H1 (cell line): ENCODE measurements at regions not wholly inside any gene's neighbourhood (a gene's known extent, or its start where the extent isn't known, plus 50 kb on each side); places are given as distances from the start of the nearest gene placed in this dataset.
A peak's percentile ranks its signal among the peaks of the same experiment; 100 is the strongest.

Experiments
- CTCF ChIA-PET: fragments of 300-600 bp; sonication (Branson Sonifier 250); formaldehyde crosslinking; loops from one replicate; lab custom pipeline; 2021; ENCODE audit not compliant: partially characterized antibody; lab: Charles Lee
- POLR2A ChIA-PET: fragments of 300-600 bp; sonication (Branson Sonifier 250); formaldehyde crosslinking; loops from one replicate; lab custom pipeline; 2021; ENCODE audit warnings: inconsistent platforms; ENCODE audit not compliant: partially characterized antibody; lab: Charles Lee
- DNase-seq, 2 experiments: peaks; one replicate each; pipeline versions ENCODE4 v3.0.0 to v3.0.0-alpha.2; 2010 to 2022; ENCODE audit warnings: low spot score in 2 of 2, low read depth in 1 of 2, mixed read lengths in 1 of 2
- FAIRE-seq: peaks from 2 replicates; lab custom pipeline; 2011; peaks lifted over from hg19 to GRCh38; lab: Jason Lieb, UNC
- H2AFZ ChIP-seq: 2 replicates; pipeline ENCODE4 v1.8.1; 2012; ENCODE audit warnings: low read length, inconsistent platforms
- H2AK5ac ChIP-seq: 2 replicates; pipeline ENCODE4 v1.6.1; 2013; ENCODE audit warnings: low read depth, low read length
- H2BK120ac ChIP-seq: replicated peaks from 2 replicates; pipeline ENCODE3; 2013; ENCODE audit warnings: low read depth, low read length, inconsistent platforms
- H2BK12ac ChIP-seq: 2 replicates; pipeline ENCODE4 v1.6.1; 2013; ENCODE audit warnings: low read depth, low read length
- H2BK15ac ChIP-seq: 2 replicates; pipeline ENCODE4 v1.6.1; 2013; ENCODE audit warnings: low read length
- H2BK20ac ChIP-seq: 2 replicates; pipeline ENCODE4 v1.6.1; 2013; ENCODE audit warnings: low read length
- H2BK5ac ChIP-seq: 2 replicates; pipeline ENCODE4 v1.6.1; 2013; ENCODE audit warnings: low read depth, low read length
- H3K14ac ChIP-seq: 2 replicates; pipeline ENCODE4 v1.6.1; 2013; ENCODE audit warnings: inconsistent platforms; ENCODE audit not compliant: insufficient read length
- H3K18ac ChIP-seq: 2 replicates; pipeline ENCODE4 v1.6.1; 2013; ENCODE audit warnings: low read length; ENCODE audit errors: extremely low read depth
- H3K23ac ChIP-seq: 2 replicates; pipeline ENCODE4 v1.6.1; 2013; ENCODE audit warnings: inconsistent platforms; ENCODE audit not compliant: insufficient read length
- H3K23me2 ChIP-seq: 2 replicates; pipeline ENCODE4 v1.6.1; 2013; ENCODE audit warnings: low read depth, low read length
- H3K27ac ChIP-seq: 2 replicates; pipeline ENCODE4 v1.6.1; 2011; ENCODE audit warnings: low read depth, low read length, inconsistent platforms
- H3K27me3 ChIP-seq, 4 experiments: replicated peaks in 1 of 4; 1 replicate in 1 of 4; 2 replicates in 3 of 4; pipeline versions ENCODE4 v1.6.1 to v1.8.1; 2011 to 2013; ENCODE audit warnings: low read length in 3 of 4, mild to moderate bottlenecking in 3 of 4, inconsistent platforms in 2 of 4, mixed read lengths in 2 of 4, moderate library complexity in 1 of 4; ENCODE audit not compliant: control insufficient read depth in 3 of 4, insufficient read depth in 3 of 4; ENCODE audit errors: extremely low read depth in 1 of 4
- H3K36me3 ChIP-seq, 4 experiments: 2 replicates each; pipeline versions ENCODE4 v1.6.1 to v1.8.1; 2011 to 2013; ENCODE audit warnings: mild to moderate bottlenecking in 4 of 4, low read length in 3 of 4, moderate library complexity in 2 of 4, control low read depth in 1 of 4, inconsistent platforms in 1 of 4; ENCODE audit not compliant: insufficient read depth in 4 of 4, control insufficient read depth in 2 of 4
- H3K4ac ChIP-seq: replicated peaks from 2 replicates; pipeline ENCODE3; 2013; ENCODE audit warnings: low read length, low read depth, mixed read lengths, inconsistent platforms; ENCODE audit not compliant: insufficient read length
- H3K4me1 ChIP-seq, 4 experiments: replicated peaks in 1 of 4; 1 replicate in 1 of 4; 2 replicates in 3 of 4; pipeline versions ENCODE4 v1.6.1 to v1.8.1; 2011 to 2013; ENCODE audit warnings: low read length in 3 of 4, inconsistent platforms in 2 of 4, mixed read lengths in 1 of 4; ENCODE audit not compliant: insufficient read depth in 4 of 4, control insufficient read depth in 3 of 4
- H3K4me2 ChIP-seq, 2 experiments: 2 replicates each; pipeline versions ENCODE4 v1.6.1 to v1.8.1; 2011 to 2013; ENCODE audit warnings: low read depth in 2 of 2, low read length in 2 of 2, control low read depth in 1 of 2, inconsistent platforms in 1 of 2, mild to moderate bottlenecking in 1 of 2; ENCODE audit not compliant: insufficient read depth in 1 of 2
- H3K4me3 ChIP-seq, 4 experiments: fragments of 200-600, 300-600 bp in 1 of 4; sonication (generic), shearing (Covaris generic), sonication (Bioruptor Twin) in 1 of 4; 2 replicates each; pipeline versions ENCODE4 v1.5.1 to v1.8.1; 2011 to 2016; ENCODE audit warnings: low read length in 4 of 4, low read depth in 3 of 4, control low read depth in 2 of 4, inconsistent platforms in 2 of 4, mild to moderate bottlenecking in 2 of 4, mixed read lengths in 1 of 4, moderate library complexity in 1 of 4; ENCODE audit not compliant: insufficient read depth in 2 of 4; ENCODE audit errors: extremely low read depth in 1 of 4
- H3K56ac ChIP-seq: replicated peaks from 2 replicates; pipeline ENCODE3; 2013; ENCODE audit warnings: low read depth, mild to moderate bottlenecking, mixed read lengths, low read length, inconsistent platforms; ENCODE audit not compliant: insufficient read length
- H3K79me1 ChIP-seq: 2 replicates; pipeline ENCODE4 v1.6.1; 2013; ENCODE audit warnings: low read depth, low read length, control low read depth
- H3K79me2 ChIP-seq, 2 experiments: 2 replicates each; pipeline versions ENCODE4 v1.6.1 to v1.8.1; 2012 to 2013; ENCODE audit warnings: low read length in 2 of 2, mild to moderate bottlenecking in 2 of 2, inconsistent platforms in 1 of 2; ENCODE audit not compliant: insufficient read depth in 2 of 2, control insufficient read depth in 1 of 2
- H3K9ac ChIP-seq, 4 experiments: replicated peaks in 1 of 4; 1 replicate in 1 of 4; 2 replicates in 3 of 4; pipeline versions ENCODE4 v1.6.1 to v1.8.1; 2011 to 2013; ENCODE audit warnings: low read depth in 3 of 4, low read length in 3 of 4, control low read depth in 2 of 4, mild to moderate bottlenecking in 2 of 4, moderate library complexity in 2 of 4, inconsistent platforms in 1 of 4; ENCODE audit errors: extremely low read depth in 1 of 4
- H3K9me3 ChIP-seq, 2 experiments: 2 replicates each; pipeline versions ENCODE4 v1.6.1 to v1.8.1; 2012 to 2013; ENCODE audit warnings: mild to moderate bottlenecking in 2 of 2, moderate library complexity in 2 of 2, control low read depth in 1 of 2, inconsistent platforms in 1 of 2, low read depth in 1 of 2, low read length in 1 of 2, mixed read lengths in 1 of 2; ENCODE audit not compliant: insufficient read depth in 2 of 2
- H4K20me1 ChIP-seq, 2 experiments: replicated peaks in 1 of 2; 2 replicates each; pipeline versions ENCODE3 to v1.8.1; 2011 to 2013; ENCODE audit warnings: inconsistent platforms in 2 of 2, low read length in 2 of 2, mild to moderate bottlenecking in 1 of 2; ENCODE audit not compliant: insufficient read depth in 2 of 2, control insufficient read depth in 1 of 2
- H4K5ac ChIP-seq: 2 replicates; pipeline ENCODE4 v1.6.1; 2013; ENCODE audit warnings: low read length, low read depth, mixed read lengths, inconsistent platforms; ENCODE audit not compliant: insufficient read length
- H4K8ac ChIP-seq: 2 replicates; pipeline ENCODE4 v1.8.0; 2013; ENCODE audit warnings: mild to moderate bottlenecking, moderate library complexity, low read length, inconsistent platforms; ENCODE audit not compliant: insufficient read depth; ENCODE audit errors: extremely low read depth
- H4K91ac ChIP-seq: replicated peaks from 2 replicates; pipeline ENCODE3; 2013; ENCODE audit warnings: low read length, mixed read lengths, inconsistent platforms; ENCODE audit not compliant: insufficient read length
- BACH1 ChIP-seq: IDR thresholded peaks from 2 replicates; pipeline ENCODE4 v1.6.1; 2012; ENCODE audit warnings: low read length, improper control_type of control experiment
- BRCA1 ChIP-seq: IDR thresholded peaks from 2 replicates; pipeline ENCODE4 v1.6.1; 2012; ENCODE audit warnings: low read depth, low read length, improper control_type of control experiment
- WGBS, 2 experiments: shearing (Covaris generic) in 1 of 2; methylation state at CpG; one replicate each; pipeline versions ENCODE4 v1.1.6 to v1.1.7; 2013 to 2015; ENCODE audit warnings: low lambda C conversion rate in 2 of 2, mixed read lengths in 2 of 2, inconsistent platforms in 1 of 2, low coverage in 1 of 2, missing lambda C conversion rate in 1 of 2; ENCODE audit not compliant: insufficient replicate concordance in 2 of 2, insufficient coverage in 1 of 2, insufficient read length in 1 of 2; ENCODE audit errors: extremely low coverage in 1 of 2, missing lambda C conversion rate in 1 of 2; 5-methylcytosine and 5-hydroxymethylcytosine counted together

GRCh38 chr16:86044881-86045590, 146.1 kb downstream of the IRF8 start:
- H2BK20ac ChIP-seq: no peak overlapping the region
- TF ChIP-seq BRCA1 (no peak), BACH1 (no peak)
- no peak for FAIRE-seq
- H3K4me3 ChIP-seq: no peak overlapping the region
- H3K14ac ChIP-seq: no peak overlapping the region
- no peak overlapping the region for H3K56ac ChIP-seq
- H3K27me3 ChIP-seq: no peaks in the 10 kb centered on the region; a peak in 1 of 7 replicates
- CTCF ChIA-PET: interaction anchor here (0.7 to 9.2 kb wide), 39 partner anchors 8 to 1375 kb away, joined by 3 to 84 read pairs (median 4); no protein-coding TSS in a partner anchor
- no peak overlapping the region for H2BK120ac ChIP-seq
- H2BK15ac ChIP-seq: no peak overlapping the region
- DNase-seq: no peak
- H3K9ac ChIP-seq: no peak overlapping the region
- no peak overlapping the region for H3K4ac ChIP-seq
- POLR2A ChIA-PET: interaction anchor here (0.6 to 1.0 kb wide), 2 partner anchors 19 to 38 kb away, joined by 3 read pairs; no protein-coding TSS in a partner anchor
- H3K23me2 ChIP-seq: no peaks in the 10 kb centered on the region
- WGBS, 2 experiments: 91% methylated on average over 8 of the region's 8 CpGs; no CpG with 5 or more reads in 1 of the 2 experiments
- no peak overlapping the region; the same call in 1 of the 2 replicates for H4K8ac ChIP-seq
- H3K9me3 ChIP-seq: no peaks in the 10 kb centered on the region
- H4K20me1 ChIP-seq: peaks cover 0 to 3% of the 10 kb centered on the region in 2 experiments
- H3K27ac ChIP-seq: no peak overlapping the region
- H3K18ac ChIP-seq: no peak overlapping the region
- no peak overlapping the region for H4K5ac ChIP-seq
- no peaks in the 10 kb centered on the region for H3K79me2 ChIP-seq
- H2BK5ac ChIP-seq: no peak overlapping the region
- H3K36me3 ChIP-seq: no peaks in the 10 kb centered on the region
- H4K91ac ChIP-seq: no peak overlapping the region
- H2AK5ac ChIP-seq: no peak overlapping the region
- H3K4me2 ChIP-seq: no peak overlapping the region
- 0 out of 2 replicates have a peak overlapping the region, but pooled peaks have one; percentile 9 for H2BK12ac ChIP-seq
- H2AFZ ChIP-seq: no peak overlapping the region
- peaks cover 0 to 1% (median 0%) of the 10 kb centered on the region in 4 experiments; a peak in 1 of 7 replicates for H3K4me1 ChIP-seq
- H3K23ac ChIP-seq: no peak overlapping the region
- H3K79me1 ChIP-seq: no peaks in the 10 kb centered on the region
